ENCODE measurements at regions not wholly inside any gene's neighbourhood (a gene's known extent, or its start where the extent isn't known, plus 50 kb on each side); places are given as distances from the start of the nearest gene placed in this dataset.
"Not testable (repeated sequence)": the region's sequence is repeated elsewhere in the genome, so short reads cannot be mapped to it uniquely, and the experiment has no call there.

DNA sequence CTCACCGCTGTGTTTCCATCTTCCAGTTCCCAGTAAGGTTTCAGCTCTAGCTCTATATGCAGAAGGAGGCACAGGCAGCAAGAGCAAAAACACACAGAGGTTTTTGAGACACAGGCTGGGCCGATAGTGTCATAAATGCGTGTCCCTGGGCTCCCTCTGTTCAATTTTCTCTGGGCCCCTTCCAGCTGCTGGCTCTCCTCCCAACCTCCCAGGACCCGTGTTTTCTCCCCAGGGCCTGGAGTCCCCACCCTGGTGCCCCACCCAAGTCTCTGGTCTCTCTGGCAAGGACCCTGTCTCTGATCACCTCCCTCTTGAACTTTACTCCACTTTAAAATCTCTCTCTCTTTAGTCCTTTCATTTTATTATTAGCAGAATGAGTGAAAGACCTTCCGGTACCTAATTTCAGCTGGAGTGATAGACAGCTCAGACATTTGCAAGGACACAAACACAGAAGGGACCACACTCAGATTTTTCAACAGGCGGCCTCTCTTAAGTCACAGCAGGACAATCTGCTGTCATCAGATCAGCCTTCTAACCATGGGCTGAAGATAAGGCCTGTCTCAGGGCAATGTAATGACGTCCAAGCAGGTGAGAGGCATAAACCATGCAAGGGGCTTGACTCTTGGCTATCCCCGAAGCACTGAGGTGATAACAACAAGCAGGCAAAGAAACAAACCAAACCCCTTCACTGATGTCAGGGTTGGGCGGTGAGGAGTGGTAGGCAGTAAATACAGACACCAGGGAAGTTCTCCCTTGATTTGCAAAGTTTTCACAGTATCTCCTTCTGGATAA, 190.0 kb upstream of the IRS2 start:
- DNase-seq: no peak

DNA sequence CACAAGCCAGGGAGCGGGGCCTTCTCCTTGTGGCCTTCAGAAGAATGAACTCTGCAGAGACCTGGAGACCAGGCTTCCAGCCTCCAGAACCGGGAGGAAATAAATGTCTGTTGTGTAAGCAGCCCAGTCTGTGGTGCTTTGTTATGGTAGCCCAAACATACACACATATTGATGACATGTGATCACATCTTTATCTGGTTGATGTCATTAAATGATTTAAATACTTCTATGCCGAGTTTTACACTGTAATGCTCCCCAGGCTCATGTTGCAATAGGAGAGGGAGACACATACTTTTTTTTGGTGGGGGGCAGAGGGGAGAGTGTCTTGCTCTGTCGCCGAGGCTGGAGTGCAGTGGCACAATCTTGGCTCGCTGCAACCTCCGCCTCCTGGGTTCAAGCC, 188.0 kb upstream of the IRS2 start:
- DNase-seq: no peak

DNA sequence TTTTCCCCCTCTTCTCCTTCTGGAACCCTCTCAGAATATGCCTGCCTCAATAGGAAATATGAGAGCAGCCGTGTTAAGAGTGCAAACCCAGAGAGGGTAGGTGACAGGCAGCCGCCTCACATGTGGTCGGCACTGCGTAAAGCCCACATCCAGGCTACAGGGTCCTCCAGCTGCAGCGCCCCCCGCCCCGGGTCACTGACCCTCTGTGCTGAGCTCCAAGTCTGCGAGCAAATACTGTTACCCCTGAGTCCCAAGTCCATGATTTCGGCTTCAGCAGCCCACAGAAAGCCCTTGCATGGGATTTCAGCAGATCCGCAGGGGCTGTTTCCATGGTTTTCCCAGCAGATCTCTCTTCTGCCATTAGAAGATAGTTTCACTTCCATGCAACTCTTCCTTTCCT, 186.9 kb upstream of the IRS2 start:
- no peak for DNase-seq

DNA sequence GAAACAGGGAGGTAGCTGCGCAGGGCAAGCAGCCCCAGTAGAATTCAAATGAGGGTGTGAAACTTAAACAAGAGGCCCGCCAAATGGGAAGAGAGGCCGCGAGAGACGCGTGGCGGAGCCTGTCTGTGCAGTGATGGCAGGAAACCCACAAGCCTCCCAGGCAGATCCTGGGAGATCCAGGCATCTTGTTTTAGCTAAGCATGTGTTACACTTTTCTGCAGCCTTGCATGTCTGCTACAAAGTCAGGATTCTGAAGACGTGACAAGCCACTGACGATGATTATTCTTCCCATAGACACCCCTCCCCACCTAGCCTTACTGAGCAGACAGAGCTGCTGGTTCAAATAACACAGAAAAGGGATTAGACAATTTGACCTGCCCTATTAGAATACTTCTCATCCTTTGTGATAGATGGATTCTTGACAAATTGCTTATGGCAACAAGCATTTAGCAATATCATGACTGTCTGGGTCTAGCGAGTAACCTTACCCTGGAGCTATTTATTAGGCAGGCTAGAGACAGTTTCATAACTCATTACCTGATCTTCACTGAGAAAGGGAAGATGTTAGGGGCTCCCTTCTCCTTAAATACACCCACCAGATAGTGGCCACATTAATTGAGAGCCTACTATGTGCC, 185.2 kb upstream of the IRS2 start:
- no peak for DNase-seq

DNA sequence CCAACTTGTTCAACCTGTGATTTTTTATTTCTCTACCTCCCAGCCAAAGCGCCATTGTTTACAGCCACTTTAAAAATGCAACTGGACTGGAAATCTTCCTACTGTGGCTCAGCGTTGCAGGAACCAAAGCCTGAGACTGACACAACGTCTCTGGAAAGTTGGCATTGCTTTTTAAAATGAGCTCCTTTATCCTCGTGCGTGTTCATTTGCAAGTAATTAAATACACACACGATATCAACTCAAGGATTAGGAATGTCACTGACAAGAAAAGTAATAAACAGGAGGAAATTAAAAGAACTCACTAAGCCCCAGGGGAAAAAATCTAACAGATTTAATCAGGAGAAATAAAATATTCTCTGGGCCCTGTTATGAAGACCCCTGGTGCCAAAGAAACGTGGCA, 184.6 kb upstream of the IRS2 start:
- no peak for DNase-seq

DNA sequence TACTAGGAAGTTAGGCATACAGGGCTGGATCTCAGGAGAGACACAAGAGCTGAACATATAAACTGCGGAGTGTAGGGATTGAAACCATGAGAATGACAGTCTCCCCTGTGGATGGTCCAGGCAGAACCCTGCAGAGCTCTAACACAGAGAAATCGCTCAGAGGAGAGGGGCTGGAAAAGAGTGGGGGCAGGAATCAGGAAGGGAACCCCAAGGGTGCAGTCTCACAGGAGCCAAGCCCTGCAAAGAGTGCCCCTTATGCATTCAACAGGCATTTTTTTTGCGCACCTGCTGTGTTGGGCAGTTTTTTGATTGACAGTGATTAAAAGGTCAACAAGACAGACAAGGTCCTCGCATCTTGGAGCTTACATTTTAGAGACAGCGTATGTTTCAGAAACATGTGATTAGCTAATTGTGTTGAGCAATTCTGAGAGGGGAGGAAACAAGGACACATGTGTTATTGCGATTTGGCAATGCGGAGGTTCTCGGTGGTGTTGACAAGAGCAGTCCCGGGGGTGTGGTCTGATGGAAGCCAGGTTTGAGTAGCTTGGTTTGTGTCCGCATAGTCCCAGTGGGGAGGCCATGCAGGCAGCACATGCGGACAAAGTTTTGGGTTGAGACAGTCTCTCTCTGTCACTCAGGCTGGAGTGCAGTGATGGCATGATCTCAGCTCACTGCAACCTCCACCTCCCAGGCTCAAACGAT, 182.6 kb upstream of the IRS2 start:
- DNase-seq: no peak

GRCh38 chr13:109963960-109964563, 177.7 kb upstream of the IRS2 start:
- DNase-seq: no peak

GRCh38 chr13:109963384-109963783, 177.0 kb upstream of the IRS2 start:
- no peak for DNase-seq

DNA sequence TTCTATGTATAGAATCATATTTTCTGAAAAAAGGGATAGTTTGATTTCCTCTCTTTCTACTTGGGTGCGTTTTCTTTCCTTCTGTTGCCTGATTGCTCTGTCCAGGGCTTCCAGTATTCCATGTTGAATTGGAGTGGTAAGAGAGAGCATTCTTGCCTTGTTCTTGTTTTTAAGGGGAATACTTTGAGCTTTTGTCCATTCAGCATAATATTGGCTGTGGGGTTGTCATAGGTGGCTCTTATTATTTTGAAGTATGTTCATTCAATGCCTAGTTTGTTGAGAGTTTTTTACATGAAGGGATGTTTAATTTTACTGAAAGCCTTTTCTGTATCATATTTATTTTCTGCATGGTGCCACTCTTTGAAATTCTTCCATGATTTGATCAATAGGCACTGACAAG, 173.5 kb upstream of the IRS2 start:
- no peak for DNase-seq

DNA sequence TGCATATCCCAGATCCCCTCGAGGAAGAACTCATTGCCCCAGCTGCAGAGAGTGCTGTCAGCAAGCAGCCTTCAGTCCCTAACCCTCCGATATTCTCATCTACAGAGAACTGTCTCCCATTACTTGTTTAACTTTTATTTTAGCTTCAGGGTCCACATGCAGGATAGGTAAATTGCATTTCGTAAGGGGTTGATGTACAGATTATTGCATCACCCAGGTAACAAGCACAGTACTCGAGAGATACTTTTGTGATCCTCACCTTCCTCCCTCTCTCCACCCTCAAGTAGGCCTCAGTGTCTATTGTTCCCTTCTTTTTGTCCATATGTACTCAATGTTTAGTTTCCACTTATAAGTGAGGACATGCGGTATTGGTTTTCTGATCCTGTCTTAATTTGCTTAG, 171.5 kb upstream of the IRS2 start:
- DNase-seq: no peak

DNA sequence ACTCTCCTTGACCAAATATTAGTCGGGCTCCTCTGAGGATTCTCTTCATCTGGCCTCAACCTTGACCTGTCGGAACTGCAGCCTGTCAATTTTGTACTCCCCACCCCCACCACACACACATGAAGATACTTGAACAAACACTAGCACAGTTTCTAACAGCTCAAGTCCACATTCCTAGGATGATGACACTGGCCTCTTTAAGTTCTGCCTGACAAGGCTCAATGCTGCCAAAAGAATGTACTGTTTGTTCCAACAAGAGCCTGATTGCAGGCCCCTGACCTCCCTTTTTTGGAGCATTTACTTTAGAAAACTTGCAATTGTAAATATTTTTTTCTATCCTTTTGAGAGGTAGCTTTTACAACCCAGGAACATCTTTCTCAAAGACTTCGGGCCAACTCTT, 169.2 kb upstream of the IRS2 start:
- no peak for DNase-seq

DNA sequence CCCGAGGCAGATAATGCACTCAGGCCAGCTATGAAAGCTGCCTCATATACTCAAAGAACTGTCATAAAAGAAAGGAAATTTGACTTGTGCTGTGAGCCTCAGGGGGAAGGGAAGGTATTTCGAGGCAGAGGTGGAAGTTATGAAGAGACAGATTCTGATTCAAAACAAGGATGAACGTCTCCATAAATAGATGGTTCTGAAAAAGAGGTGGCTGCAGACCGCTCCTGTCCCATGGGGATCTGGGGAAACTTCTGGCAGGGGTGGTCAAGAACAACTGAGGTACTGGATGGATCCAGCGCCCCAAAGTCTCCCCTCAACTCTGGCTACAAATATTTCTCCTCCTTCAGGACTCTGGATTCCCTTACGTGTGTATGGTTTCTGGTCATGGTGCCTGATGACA, 168.1 kb upstream of the IRS2 start:
- no peak for DNase-seq

DNA sequence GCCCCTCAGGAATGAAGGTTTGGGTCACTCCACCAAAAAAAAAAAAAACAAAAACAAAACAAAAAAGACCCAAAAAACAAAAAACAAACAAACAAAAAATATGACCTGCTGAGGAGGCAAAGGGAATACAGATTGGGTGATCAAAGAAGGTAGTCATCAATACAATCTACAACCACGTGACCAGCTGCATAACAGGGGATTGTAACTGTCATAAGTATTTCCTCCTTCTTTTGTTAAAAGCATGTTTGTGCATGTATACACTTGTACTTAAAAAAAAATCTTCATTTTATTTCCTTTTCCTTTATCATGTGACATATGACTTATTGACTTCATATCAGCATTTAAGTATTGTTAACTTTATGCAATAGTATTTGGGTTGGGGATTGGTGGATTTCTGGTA, 165.1 kb upstream of the IRS2 start:
- no peak for DNase-seq

DNA sequence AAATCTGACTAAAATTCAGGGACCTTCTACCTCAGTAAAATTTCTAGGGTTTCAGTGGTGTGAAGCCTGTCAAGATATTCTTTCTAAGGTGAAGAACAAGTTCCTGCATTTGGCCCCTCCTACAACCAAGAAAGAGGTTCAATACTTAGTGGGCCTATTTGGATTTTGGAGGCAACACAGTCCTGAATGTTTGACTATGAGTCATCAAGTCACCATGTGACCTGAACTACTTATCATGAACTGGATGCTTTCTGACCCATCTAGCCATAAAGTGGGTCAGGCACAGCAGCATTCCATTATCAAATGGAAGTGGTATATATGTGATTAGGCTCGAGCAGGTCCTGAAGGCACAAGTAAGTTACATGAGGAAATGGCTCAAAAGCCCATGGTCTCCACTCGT, 163.0 kb upstream of the IRS2 start:
- DNase-seq: no peak

GRCh38 chr13:109947006-109947405, 160.6 kb upstream of the IRS2 start:
- DNase-seq: no peak

DNA sequence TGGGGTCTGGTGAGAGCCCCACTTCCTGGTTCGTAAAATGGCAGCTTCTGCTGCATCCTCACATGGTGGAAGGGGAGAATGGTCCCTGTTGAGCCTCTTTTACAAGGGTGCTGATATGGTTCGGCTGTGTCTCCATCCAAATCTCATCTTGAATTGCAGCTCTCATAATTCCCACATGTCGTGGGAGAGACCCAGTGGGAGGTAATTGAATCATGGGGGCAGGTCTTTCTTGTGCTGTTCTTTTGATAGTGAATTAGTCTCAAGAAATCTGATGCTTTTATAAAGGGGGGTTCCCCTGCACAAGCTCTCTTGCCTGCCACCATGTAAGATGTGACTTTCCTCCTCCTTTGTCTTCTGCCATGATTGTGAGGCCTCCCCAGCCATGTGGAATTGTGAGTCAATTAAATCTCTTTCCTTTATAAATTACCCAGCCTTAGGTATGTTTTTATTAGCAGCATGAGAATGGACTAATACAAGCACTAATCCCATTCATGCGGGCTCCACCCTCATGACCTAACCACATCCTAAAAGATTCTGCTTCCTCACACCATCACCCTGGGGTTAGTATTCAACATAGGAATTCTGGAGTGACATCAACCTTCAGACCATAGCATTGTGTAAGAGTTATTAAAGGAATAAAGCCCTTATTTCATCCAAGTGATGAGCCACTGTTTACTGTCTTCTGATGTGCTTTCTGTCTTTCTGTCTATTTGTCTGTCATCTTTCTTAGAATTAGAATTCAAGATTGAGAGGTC, 159.0 kb upstream of the IRS2 start:
- DNase-seq: no peak

- DNase-seq: no peak
These were observed 155.6 kb upstream of the IRS2 start for GRCh38 chr13:109941951-109942350.

DNA sequence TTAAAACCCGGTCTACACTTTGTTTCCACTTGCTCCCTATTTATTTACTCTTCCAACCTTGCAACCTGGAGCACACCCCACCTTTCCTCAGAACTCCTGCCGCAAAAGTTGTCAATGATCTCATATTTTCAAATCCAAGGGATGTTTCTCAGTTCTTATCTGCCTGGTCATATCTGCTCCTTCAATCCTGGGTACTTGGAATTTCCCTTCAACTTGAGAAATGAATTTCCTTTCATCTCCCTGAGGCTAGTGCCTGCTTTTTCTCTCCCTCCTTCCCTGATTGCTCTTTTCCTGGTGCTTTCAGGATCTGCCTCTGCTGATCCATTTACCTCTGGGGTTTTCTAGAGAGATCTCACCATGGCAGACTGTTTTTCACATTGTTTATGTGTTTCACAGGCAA, 154.8 kb upstream of the IRS2 start:
- DNase-seq: no peak

GRCh38 chr13:109940637-109941036, 154.3 kb upstream of the IRS2 start:
- no peak for DNase-seq

DNA sequence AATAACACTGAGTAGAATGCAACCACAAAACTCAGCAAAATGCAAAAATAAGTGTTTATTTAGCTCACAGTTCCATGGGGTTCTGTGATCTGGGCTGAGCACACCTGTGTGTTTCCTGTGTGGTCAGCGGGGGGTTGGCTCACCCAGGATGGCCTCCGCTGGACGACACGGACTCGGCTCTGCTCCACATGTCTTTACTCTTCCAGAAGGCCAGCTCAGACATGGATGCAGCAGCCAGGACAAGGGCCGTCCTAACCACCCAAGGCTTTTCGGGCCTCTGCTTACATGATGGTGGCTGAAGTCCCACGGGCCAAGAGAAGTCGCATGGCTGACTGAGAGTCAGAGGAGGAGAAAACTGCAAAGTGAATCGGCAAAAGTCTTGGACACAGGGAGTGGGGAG, 153.5 kb upstream of the IRS2 start:
- DNase-seq: no peak

DNA sequence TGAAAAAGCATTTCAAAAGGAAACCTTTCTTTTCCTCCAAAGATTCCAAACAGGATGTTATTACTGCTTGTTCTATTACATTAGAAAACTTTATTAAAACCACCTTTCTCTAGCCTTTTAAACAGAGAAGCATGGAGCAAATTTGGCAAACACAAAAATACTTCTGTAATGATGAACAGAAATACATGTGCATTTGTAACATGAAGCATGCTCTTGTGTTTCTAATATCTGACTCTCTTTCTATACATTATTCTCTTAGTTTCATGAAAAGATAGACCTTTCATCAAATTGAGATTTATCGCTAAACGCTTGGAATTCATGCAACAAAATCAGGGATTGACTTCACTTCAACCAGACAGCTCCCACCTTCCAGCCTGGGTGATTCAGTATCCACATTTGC, 152.8 kb upstream of the IRS2 start:
- DNase-seq: no peak

DNA sequence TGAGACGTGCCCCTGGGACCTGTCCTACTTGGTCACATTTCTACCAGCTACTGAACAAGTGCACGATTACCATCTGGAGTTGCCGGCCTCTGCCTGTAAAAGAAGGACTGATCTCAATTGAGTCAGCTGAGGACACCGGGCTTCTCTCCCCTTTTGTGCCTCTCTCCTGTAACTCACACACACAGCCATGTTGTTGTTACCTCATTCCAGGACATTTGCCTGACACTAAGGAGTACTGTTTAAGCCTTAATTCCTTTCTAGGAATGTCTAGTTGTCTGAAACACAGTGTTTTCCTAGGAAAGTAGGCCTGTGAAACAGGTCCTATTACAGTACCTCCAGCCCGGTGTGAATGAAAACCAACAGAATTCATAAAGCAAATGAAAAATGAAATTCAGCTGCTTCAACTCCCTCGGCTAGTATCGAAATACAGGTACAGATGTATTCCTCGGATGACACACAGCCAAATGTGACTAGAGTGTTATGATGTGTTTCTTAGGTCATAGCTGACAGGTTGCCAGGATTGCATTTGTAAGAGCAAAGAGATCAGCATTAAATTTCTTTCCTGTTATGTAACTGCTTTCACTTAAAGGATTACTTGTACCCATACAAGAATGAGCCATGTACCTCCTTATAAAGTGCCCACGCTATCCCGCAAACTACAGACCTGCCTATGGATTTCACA, 152.0 kb upstream of the IRS2 start:
- DNase-seq: no peak

- DNase-seq: not testable (repeated sequence)
These were observed 148.1 kb upstream of the IRS2 start for GRCh38 chr13:109934520-109934919.

Data from DMS153 (cell line).